H1 (cell line): ENCODE measurements at regions not wholly inside any gene's neighbourhood (a gene's known extent, or its start where the extent isn't known, plus 50 kb on each side); places are given as distances from the start of the nearest gene placed in this dataset.

Experiments used
- CTCF ChIA-PET: fragments of 300-600 bp; sonication (Branson Sonifier 250); formaldehyde crosslinking; loops from one replicate; lab custom pipeline; 2021; ENCODE audit not compliant: partially characterized antibody; lab: Charles Lee
- POLR2A ChIA-PET: fragments of 300-600 bp; sonication (Branson Sonifier 250); formaldehyde crosslinking; loops from one replicate; lab custom pipeline; 2021; ENCODE audit warnings: inconsistent platforms; ENCODE audit not compliant: partially characterized antibody; lab: Charles Lee
- DNase-seq, 2 experiments: peaks; one replicate each; pipeline versions ENCODE4 v3.0.0 to v3.0.0-alpha.2; 2010 to 2022; ENCODE audit warnings: low spot score in 2 of 2, low read depth in 1 of 2, mixed read lengths in 1 of 2
- FAIRE-seq: peaks from 2 replicates; lab custom pipeline; 2011; peaks lifted over from hg19 to GRCh38; lab: Jason Lieb, UNC
- H2AFZ ChIP-seq: 2 replicates; pipeline ENCODE4 v1.8.1; 2012; ENCODE audit warnings: low read length, inconsistent platforms
- H2AK5ac ChIP-seq: 2 replicates; pipeline ENCODE4 v1.6.1; 2013; ENCODE audit warnings: low read depth, low read length
- H2BK120ac ChIP-seq: replicated peaks from 2 replicates; pipeline ENCODE3; 2013; ENCODE audit warnings: low read depth, low read length, inconsistent platforms
- H2BK12ac ChIP-seq: 2 replicates; pipeline ENCODE4 v1.6.1; 2013; ENCODE audit warnings: low read depth, low read length
- H2BK15ac ChIP-seq: 2 replicates; pipeline ENCODE4 v1.6.1; 2013; ENCODE audit warnings: low read length
- H2BK20ac ChIP-seq: 2 replicates; pipeline ENCODE4 v1.6.1; 2013; ENCODE audit warnings: low read length
- H2BK5ac ChIP-seq: 2 replicates; pipeline ENCODE4 v1.6.1; 2013; ENCODE audit warnings: low read depth, low read length
- H3K14ac ChIP-seq: 2 replicates; pipeline ENCODE4 v1.6.1; 2013; ENCODE audit warnings: inconsistent platforms; ENCODE audit not compliant: insufficient read length
- H3K18ac ChIP-seq: 2 replicates; pipeline ENCODE4 v1.6.1; 2013; ENCODE audit warnings: low read length; ENCODE audit errors: extremely low read depth
- H3K23ac ChIP-seq: 2 replicates; pipeline ENCODE4 v1.6.1; 2013; ENCODE audit warnings: inconsistent platforms; ENCODE audit not compliant: insufficient read length
- H3K23me2 ChIP-seq: 2 replicates; pipeline ENCODE4 v1.6.1; 2013; ENCODE audit warnings: low read depth, low read length
- H3K27ac ChIP-seq: 2 replicates; pipeline ENCODE4 v1.6.1; 2011; ENCODE audit warnings: low read depth, low read length, inconsistent platforms
- H3K27me3 ChIP-seq, 4 experiments: replicated peaks in 1 of 4; 1 replicate in 1 of 4; 2 replicates in 3 of 4; pipeline versions ENCODE4 v1.6.1 to v1.8.1; 2011 to 2013; ENCODE audit warnings: low read length in 3 of 4, mild to moderate bottlenecking in 3 of 4, inconsistent platforms in 2 of 4, mixed read lengths in 2 of 4, moderate library complexity in 1 of 4; ENCODE audit not compliant: control insufficient read depth in 3 of 4, insufficient read depth in 3 of 4; ENCODE audit errors: extremely low read depth in 1 of 4
- H3K36me3 ChIP-seq, 4 experiments: 2 replicates each; pipeline versions ENCODE4 v1.6.1 to v1.8.1; 2011 to 2013; ENCODE audit warnings: mild to moderate bottlenecking in 4 of 4, low read length in 3 of 4, moderate library complexity in 2 of 4, control low read depth in 1 of 4, inconsistent platforms in 1 of 4; ENCODE audit not compliant: insufficient read depth in 4 of 4, control insufficient read depth in 2 of 4
- H3K4ac ChIP-seq: replicated peaks from 2 replicates; pipeline ENCODE3; 2013; ENCODE audit warnings: low read length, low read depth, mixed read lengths, inconsistent platforms; ENCODE audit not compliant: insufficient read length
- H3K4me1 ChIP-seq, 4 experiments: replicated peaks in 1 of 4; 1 replicate in 1 of 4; 2 replicates in 3 of 4; pipeline versions ENCODE4 v1.6.1 to v1.8.1; 2011 to 2013; ENCODE audit warnings: low read length in 3 of 4, inconsistent platforms in 2 of 4, mixed read lengths in 1 of 4; ENCODE audit not compliant: insufficient read depth in 4 of 4, control insufficient read depth in 3 of 4
- H3K4me2 ChIP-seq, 2 experiments: 2 replicates each; pipeline versions ENCODE4 v1.6.1 to v1.8.1; 2011 to 2013; ENCODE audit warnings: low read depth in 2 of 2, low read length in 2 of 2, control low read depth in 1 of 2, inconsistent platforms in 1 of 2, mild to moderate bottlenecking in 1 of 2; ENCODE audit not compliant: insufficient read depth in 1 of 2
- H3K4me3 ChIP-seq, 4 experiments: fragments of 200-600, 300-600 bp in 1 of 4; sonication (generic), shearing (Covaris generic), sonication (Bioruptor Twin) in 1 of 4; 2 replicates each; pipeline versions ENCODE4 v1.5.1 to v1.8.1; 2011 to 2016; ENCODE audit warnings: low read length in 4 of 4, low read depth in 3 of 4, control low read depth in 2 of 4, inconsistent platforms in 2 of 4, mild to moderate bottlenecking in 2 of 4, mixed read lengths in 1 of 4, moderate library complexity in 1 of 4; ENCODE audit not compliant: insufficient read depth in 2 of 4; ENCODE audit errors: extremely low read depth in 1 of 4
- H3K56ac ChIP-seq: replicated peaks from 2 replicates; pipeline ENCODE3; 2013; ENCODE audit warnings: low read depth, mild to moderate bottlenecking, mixed read lengths, low read length, inconsistent platforms; ENCODE audit not compliant: insufficient read length
- H3K79me1 ChIP-seq: 2 replicates; pipeline ENCODE4 v1.6.1; 2013; ENCODE audit warnings: low read depth, low read length, control low read depth
- H3K79me2 ChIP-seq, 2 experiments: 2 replicates each; pipeline versions ENCODE4 v1.6.1 to v1.8.1; 2012 to 2013; ENCODE audit warnings: low read length in 2 of 2, mild to moderate bottlenecking in 2 of 2, inconsistent platforms in 1 of 2; ENCODE audit not compliant: insufficient read depth in 2 of 2, control insufficient read depth in 1 of 2
- H3K9ac ChIP-seq, 4 experiments: replicated peaks in 1 of 4; 1 replicate in 1 of 4; 2 replicates in 3 of 4; pipeline versions ENCODE4 v1.6.1 to v1.8.1; 2011 to 2013; ENCODE audit warnings: low read depth in 3 of 4, low read length in 3 of 4, control low read depth in 2 of 4, mild to moderate bottlenecking in 2 of 4, moderate library complexity in 2 of 4, inconsistent platforms in 1 of 4; ENCODE audit errors: extremely low read depth in 1 of 4
- H3K9me3 ChIP-seq, 2 experiments: 2 replicates each; pipeline versions ENCODE4 v1.6.1 to v1.8.1; 2012 to 2013; ENCODE audit warnings: mild to moderate bottlenecking in 2 of 2, moderate library complexity in 2 of 2, control low read depth in 1 of 2, inconsistent platforms in 1 of 2, low read depth in 1 of 2, low read length in 1 of 2, mixed read lengths in 1 of 2; ENCODE audit not compliant: insufficient read depth in 2 of 2
- H4K20me1 ChIP-seq, 2 experiments: replicated peaks in 1 of 2; 2 replicates each; pipeline versions ENCODE3 to v1.8.1; 2011 to 2013; ENCODE audit warnings: inconsistent platforms in 2 of 2, low read length in 2 of 2, mild to moderate bottlenecking in 1 of 2; ENCODE audit not compliant: insufficient read depth in 2 of 2, control insufficient read depth in 1 of 2
- H4K5ac ChIP-seq: 2 replicates; pipeline ENCODE4 v1.6.1; 2013; ENCODE audit warnings: low read length, low read depth, mixed read lengths, inconsistent platforms; ENCODE audit not compliant: insufficient read length
- H4K8ac ChIP-seq: 2 replicates; pipeline ENCODE4 v1.8.0; 2013; ENCODE audit warnings: mild to moderate bottlenecking, moderate library complexity, low read length, inconsistent platforms; ENCODE audit not compliant: insufficient read depth; ENCODE audit errors: extremely low read depth
- H4K91ac ChIP-seq: replicated peaks from 2 replicates; pipeline ENCODE3; 2013; ENCODE audit warnings: low read length, mixed read lengths, inconsistent platforms; ENCODE audit not compliant: insufficient read length
- BCL11A ChIP-seq, 2 experiments: IDR thresholded peaks; one replicate each; pipeline ENCODE4 v1.6.1; 2011; ENCODE audit warnings: low read depth in 2 of 2, low read length in 2 of 2, mild to moderate bottlenecking in 2 of 2
- CEBPB ChIP-seq: IDR thresholded peaks from 2 replicates; pipeline ENCODE4 v1.6.1; 2012; ENCODE audit warnings: low read depth, low read length
- EZH2 ChIP-seq: fragments of 200-600 bp; sonication (generic); IDR thresholded peaks from 2 replicates; pipeline ENCODE4 v1.7.1; 2012; ENCODE audit warnings: low read depth, mild to moderate bottlenecking, moderate library complexity, low read length, inconsistent platforms; ENCODE audit not compliant: severe bottlenecking
- HDAC6 ChIP-seq: IDR thresholded peaks from one replicate; pipeline ENCODE4 v1.7.1; 2012; ENCODE audit warnings: low read depth, mild to moderate bottlenecking, inconsistent platforms, low read length, moderate library complexity
- NRF1 ChIP-seq: IDR thresholded peaks from 2 replicates; pipeline ENCODE4 v1.6.1; 2011; ENCODE audit warnings: mild to moderate bottlenecking, low read depth, low read length, improper control_type of control experiment
- PHF8 ChIP-seq: fragments of 200-600 bp; sonication (generic); conservative IDR thresholded peaks from 2 replicates; pipeline ENCODE4 v1.7.1; 2012; ENCODE audit warnings: low read depth, mild to moderate bottlenecking, inconsistent platforms, low read length, moderate library complexity
- POLR2A ChIP-seq, 2 experiments: IDR thresholded peaks; 1 replicate in 1 of 2; 2 replicates in 1 of 2; pipeline ENCODE4 v1.6.1; 2011; ENCODE audit warnings: low read depth in 2 of 2, low read length in 2 of 2, mild to moderate bottlenecking in 2 of 2; ENCODE audit errors: control extremely low read depth in 1 of 2
- RBBP5 ChIP-seq: IDR thresholded peaks from 2 replicates; pipeline ENCODE4 v1.7.1; 2012; ENCODE audit warnings: low read depth, mild to moderate bottlenecking, inconsistent platforms, low read length, moderate library complexity, borderline replicate concordance
- USF2 ChIP-seq: IDR thresholded peaks from 2 replicates; pipeline ENCODE4 v1.6.1; 2011; ENCODE audit warnings: low read length, improper control_type of control experiment
- WGBS, 2 experiments: shearing (Covaris generic) in 1 of 2; methylation state at CpG; one replicate each; pipeline versions ENCODE4 v1.1.6 to v1.1.7; 2013 to 2015; ENCODE audit warnings: low lambda C conversion rate in 2 of 2, mixed read lengths in 2 of 2, inconsistent platforms in 1 of 2, low coverage in 1 of 2, missing lambda C conversion rate in 1 of 2; ENCODE audit not compliant: insufficient replicate concordance in 2 of 2, insufficient coverage in 1 of 2, insufficient read length in 1 of 2; ENCODE audit errors: extremely low coverage in 1 of 2, missing lambda C conversion rate in 1 of 2; 5-methylcytosine and 5-hydroxymethylcytosine counted together

DNA sequence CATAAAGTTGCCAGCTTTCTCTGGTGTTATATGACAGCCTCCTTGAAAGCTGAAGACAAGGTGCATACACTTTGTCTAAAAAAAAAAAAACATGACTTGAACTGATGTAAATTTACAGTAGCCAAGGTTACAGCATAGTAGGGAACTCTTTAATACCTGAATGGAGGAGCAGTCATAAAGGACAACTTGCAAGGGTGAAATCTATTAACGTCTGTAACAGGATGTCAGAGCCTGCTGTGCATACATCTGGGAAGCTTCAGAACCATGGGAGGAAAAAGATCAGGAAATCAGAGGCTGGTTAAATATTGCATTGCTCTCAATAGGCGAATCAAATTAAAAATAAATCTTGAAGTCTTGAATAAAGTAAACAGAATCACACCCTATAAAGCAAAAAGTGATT is 484.0 kb upstream of the CTSO start:
- Histone ChIP-seq H3K14ac (no peak overlapping the region), H2BK5ac (no peak overlapping the region), H4K5ac (no peak overlapping the region), H2BK12ac (no peak overlapping the region), H2BK20ac (no peak overlapping the region), H3K18ac (no peak overlapping the region), H3K27me3 (no peaks in the 10 kb centered on the region), H2AFZ (0 out of 2 replicates have a peak overlapping the region, but pooled peaks have one; percentile 50), H3K56ac (no peak overlapping the region), H3K79me1 (no peaks in the 10 kb centered on the region), H4K20me1 (no peaks in the 10 kb centered on the region), H3K4me1 (no peaks in the 10 kb centered on the region; a peak in 1 of 7 replicates), H3K23ac (no peak overlapping the region), H4K8ac (no peak overlapping the region), H3K4ac (no peak overlapping the region), H3K79me2 (no peaks in the 10 kb centered on the region), H2BK120ac (no peak overlapping the region), H2AK5ac (no peak overlapping the region), H3K23me2 (peaks cover 1% of the 10 kb centered on the region; the same call in 1 of the 2 replicates), H2BK15ac (no peak overlapping the region), H3K9me3 (no peaks in the 10 kb centered on the region), H3K36me3 (no peaks in the 10 kb centered on the region), H3K27ac (no peak overlapping the region), H3K4me2 (no peak overlapping the region), H3K9ac (no peak overlapping the region), H4K91ac (no peak overlapping the region), H3K4me3 (no peak overlapping the region)
- CTCF ChIA-PET, result no interaction called here
- DNase-seq, result no peak
- 34% methylated on average over 2 of the region's 2 CpGs; no CpG with 5 or more reads in 1 of the 2 experiments for whole genome bisulfite sequencing, 2 experiments
- no peak for FAIRE-seq
- POLR2A ChIA-PET, result no interaction called here
- TF ChIP-seq EZH2 (no peak), USF2 (no peak), RBBP5 (no peak), HDAC6 (no peak), BCL11A (IDR thresholded peaks at IDR 0.05; ENCODE audit: low read depth in 2 of 2, low read length in 2 of 2) (no peak), PHF8 (no peak), POLR2A (IDR thresholded peaks at IDR 0.05; ENCODE audit: control extremely low read depth in 1 of 2, low read depth in 2 of 2, low read length in 2 of 2) (no peak), CEBPB (no peak), NRF1 (no peak)
